Glomerular visceral epithelial cell (primary cell): ENCODE measurements at regions not wholly inside any gene's neighbourhood (a gene's known extent, or its start where the extent isn't known, plus 50 kb on each side); places are given as distances from the start of the nearest gene placed in this dataset.
"Not testable (repeated sequence)": the region's sequence is repeated elsewhere in the genome, so short reads cannot be mapped to it uniquely, and the experiment has no call there.

ENCODE experiments used
- DNase-seq: peaks from one replicate; pipeline ENCODE4 v3.0.0-alpha.2; 2016; ENCODE audit errors: extremely low spot score

DNA sequence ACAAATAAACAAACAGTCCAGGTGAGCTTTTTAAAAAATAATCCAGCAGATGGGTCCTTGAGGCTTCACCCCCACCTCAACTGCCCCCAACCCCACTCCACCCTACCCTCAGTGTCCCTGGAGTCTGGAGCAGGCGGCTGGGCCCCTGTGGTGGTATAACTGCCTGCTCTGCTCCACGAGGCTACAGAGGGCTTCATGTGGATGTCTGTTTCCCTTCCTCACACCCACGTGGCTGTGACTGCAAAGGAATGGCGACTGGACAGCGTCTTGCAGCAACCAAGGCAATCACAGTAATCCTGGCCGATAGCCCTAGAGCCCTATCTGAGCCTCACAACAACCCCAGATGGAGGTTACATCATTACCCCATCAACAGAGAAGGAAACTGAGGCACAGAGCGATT is 76.5 kb downstream of the SLC2A10 start:
- DNase-seq = no peak

DNA sequence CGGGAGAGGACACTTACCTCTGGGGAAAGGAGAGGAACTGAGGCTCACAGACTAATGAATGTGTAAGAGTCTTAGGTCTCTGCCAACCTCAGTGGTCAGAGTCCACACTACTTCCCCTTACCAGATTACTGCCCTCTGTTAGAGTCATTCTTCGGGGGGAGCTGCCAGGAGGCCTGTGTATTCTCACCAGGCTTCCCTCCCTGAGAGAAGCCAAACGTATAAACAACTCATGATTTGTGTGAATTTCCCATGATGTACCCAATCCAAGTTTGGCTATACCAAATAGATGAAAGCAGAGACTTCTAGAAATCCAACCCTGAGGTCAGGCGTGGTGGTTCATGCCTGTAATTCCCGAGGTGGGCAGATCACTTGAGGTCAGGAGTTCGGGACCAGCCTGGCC is 77.1 kb downstream of the SLC2A10 start:
- no peak for DNase-seq

DNA sequence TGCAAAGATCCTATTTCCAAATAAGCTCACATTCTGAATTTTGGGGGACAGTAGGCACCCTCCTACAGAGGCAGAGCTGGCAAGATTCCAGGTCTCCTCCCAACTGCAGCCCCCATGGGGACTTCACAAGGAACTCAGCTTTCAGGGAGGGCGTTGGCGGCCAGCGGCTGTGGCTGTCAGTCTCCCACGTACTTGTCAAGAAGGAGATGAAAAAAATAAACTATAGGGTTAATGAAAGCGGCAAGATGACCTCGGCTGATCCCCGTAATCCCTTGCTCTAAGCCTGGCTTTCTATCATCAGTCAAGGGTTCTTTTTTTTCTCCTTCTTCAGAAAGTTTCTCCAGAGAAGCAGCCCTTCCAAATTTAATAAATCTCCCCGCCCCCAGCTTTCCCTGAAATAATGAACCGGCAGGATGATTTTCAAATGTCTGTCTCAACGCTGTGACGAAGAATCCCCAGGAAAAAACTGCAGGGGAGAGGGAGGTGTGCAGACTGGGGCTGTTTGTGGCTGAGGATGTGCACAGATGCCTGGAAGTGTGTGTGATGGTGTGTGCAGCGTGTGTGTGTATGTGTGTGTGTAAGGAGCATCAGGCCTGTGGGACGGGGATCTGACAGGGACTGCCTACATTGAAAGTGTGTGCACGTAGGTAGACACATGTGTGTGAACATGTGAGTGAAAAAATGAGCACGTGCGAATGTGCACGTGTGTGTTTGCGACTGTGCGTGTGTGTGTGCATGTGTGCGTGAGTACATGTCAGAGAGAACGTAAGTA is 78.7 kb downstream of the SLC2A10 start:
- DNase-seq = no peak

DNA sequence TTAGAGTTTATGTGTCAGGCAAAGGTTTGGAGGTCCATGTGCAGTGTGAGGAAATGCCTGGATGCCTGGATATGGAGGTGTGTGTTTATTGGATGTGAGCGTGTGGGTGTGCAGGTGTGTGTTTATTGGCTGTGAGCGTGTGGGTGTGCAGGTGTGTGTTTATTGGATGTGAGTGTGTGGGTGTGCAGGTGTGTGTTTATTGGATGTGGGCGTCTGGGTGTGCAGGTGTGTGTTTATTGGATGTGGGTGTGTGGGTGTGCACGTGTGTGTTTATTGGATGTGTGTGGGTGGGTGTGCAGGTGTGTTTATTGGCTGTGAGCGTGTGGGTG is 79.3 kb downstream of the SLC2A10 start:
- not testable (repeated sequence) for DNase-seq

DNA sequence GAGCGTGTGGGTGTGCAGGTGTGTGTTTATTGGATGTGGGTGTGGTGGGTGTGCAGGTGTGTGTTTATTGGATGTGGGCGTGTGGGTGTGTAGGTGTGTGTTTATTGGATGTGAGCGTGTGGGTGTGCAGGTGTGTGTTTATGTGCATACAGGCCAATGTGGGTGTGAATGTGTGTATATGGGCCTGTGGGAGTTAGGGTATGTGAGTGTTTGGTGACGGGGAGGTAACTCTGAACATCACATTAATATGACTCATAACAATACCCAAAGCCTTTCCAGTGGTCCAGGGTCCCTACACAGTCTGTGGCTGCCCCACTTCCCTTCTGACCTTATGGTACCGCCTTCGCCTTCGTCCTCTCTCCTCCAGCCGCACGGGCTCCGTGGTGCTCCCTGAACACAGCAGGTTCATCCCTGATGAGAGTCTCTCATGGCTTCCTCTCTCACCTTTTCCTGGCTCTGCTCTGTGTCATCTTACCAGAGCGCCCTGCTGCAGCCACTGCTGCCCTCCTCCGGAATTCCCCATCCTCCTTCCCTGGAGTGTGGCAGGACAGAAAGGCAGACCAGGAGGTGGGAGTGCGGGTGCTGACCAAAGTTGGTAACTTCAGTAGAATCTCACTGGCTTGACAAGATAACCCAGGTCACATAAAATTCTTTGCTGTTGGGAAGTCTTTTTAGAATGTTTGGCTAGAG is 80.0 kb downstream of the SLC2A10 start:
- DNase-seq = no peak

DNA sequence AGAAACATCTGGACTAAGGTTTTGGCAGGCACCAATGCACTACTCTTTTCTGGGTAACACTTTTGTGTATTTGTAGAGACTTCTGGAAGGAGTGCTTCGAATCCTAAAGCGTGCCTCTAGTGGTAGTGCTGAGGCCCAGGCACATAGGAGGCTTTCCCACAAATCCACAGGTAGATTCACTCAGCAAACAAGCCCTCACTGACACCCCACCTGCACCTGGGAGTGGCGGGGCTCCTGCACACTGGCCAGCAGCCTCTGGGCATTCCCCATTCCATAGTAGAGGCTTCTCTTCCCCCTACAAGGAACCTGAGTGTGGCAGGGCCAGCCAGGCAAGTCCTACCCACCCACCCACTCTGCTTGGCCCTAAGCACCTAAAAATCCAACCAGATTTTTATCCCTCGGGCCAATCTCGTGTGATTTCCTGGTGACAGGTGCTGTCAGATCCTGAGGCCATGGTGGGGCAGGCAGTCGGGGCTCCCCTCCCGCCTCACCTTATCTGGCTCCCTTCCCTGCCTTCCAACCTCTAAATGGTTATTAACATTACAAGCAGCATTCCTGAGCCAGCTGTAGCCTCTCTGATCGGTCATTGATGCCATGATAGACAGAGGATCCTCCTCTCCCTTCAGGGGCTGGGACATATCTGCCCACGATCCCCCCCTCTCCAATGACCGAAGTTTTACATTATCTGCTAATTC is 82.4 kb downstream of the SLC2A10 start:
- DNase-seq = no peak

DNA sequence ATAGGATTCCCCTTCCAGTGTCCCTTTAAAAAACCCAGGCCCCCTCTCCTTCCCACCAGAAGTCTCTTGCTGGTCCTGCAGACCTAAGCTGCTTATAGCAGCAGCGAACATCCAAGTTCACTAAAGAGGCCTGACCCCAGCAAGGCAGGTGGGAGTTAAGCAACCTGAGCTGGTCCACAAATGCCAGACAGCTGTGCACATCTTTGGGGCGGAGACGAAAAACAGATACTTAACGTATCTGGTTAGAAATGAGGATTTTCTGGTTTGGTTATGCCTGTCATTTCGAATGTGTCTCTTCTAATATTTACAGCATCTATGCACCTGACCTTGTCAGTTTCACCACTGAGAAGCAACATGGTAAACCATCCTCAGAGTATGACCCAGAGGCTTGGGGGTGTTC is 87.8 kb downstream of the SLC2A10 start:
- no peak for DNase-seq

DNA sequence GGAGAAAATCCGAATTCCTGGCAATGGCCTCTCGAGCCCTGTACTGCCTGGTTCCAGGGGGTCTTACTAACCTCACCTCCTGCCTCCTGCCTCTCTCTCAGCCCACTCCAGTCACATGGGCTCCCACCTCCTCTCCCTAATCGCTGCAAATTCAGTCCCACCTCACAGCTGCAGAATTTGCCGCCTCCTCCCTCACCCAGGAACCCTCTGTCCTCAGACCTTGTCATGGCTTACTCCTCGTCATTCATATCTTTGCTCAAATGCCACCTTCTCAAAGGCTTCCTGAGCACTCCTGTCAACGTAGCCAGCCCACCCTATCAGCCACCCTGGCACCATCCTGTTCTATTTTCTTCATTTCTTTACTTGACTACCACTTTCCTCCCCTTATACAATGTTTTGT is 89.0 kb downstream of the SLC2A10 start:
- DNase-seq = no peak

DNA sequence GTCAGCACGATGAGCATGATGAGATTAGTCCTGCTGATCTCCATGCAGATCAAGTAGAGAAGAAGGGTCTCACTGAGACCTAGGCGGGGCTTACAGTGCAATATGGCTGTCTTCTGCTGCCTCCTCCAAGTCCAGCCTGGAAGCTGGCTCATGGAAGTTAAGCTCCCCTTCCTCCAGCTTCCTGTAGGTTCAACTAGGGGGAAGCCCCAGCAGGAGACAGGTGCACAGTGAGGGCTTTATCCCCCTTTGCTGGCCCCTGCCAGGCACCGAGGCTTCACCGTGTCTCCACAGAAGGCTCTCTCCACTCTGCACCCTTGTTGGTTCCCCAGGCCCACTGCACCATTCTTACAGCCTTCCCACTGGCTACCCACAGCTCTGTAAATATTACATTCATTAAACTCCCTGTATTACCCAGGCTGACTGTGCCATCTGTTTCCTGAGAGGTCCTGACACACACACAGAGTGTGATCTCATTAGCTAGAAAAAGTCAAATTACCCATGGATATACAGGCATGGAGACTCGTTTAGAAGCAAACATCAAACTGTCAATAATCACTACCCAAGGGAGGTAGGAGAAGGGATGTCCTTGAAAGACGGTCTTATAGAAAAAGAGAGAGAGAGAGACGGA is 90.4 kb downstream of the SLC2A10 start:
- no peak for DNase-seq

DNA sequence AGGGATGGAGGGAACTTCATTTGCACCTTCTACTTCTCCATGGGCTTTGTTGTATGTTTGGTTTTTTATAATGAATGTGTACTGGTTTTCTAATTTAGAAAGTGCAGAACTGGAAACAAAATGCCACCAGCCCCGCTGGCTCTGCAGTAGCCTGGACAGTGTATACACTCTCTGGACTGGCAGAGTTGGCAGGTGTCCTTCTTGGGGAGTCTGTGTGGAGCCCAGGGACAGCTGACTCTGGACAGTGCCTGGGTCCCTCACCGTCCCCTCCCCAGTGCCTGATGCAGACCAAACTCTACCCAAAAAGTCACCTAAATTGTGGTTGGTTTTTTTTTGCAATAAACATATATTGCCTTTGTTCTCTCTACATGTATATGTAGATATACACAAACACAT is 91.0 kb downstream of the SLC2A10 start:
- DNase-seq = no peak

DNA sequence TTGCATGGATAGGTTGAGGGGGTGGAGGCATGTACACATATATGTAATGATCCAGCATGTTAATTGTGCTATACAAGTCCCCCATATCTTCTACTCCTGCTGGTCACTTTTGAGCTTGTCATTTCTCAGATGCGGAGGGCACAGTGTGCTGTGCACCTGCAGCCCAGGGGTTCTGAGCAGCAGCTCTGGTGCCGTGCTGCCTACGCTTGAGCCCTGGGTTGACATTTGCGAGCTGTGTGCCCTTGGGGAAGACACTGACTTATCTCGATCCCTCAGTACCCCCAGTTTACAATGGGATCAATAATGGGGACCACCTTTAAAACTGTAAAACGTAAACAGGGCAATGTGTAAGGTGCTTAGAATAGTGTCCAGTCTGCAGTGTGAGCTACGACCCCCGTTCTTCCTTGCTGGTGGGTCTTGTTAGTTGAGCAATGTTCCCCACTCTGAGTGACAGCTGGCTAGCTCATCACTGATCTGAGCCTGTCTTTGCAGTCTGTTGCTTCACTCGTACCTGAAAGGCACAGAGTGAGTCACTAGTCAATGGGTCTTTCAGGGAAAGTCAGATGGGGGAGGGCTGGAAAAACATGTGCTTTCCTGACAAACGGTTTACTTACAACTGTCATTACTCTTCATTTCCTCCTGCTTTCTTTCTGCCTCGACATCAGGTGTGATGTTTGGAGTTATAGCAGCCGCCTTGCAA is 91.7 kb downstream of the SLC2A10 start:
- no peak for DNase-seq

DNA sequence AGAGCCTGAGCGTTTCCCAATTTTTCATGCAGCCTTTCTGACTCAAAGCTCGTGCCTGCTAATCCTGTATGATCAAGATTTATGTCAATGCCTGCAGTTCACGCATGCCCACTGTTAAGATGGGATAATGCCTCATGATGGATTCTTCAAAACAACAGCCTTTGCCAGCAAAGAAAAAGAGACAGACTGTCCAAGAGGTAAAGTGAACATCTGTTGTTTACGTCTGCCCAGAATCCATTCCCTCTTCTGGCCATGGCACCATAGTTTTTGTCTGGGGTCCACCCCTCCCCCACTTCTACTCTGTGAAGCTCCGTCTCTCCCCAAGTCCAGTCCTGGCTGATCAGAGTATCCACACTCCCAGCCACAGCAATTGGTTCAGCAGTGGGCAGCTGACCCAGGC is 91.9 kb upstream of the EYA2 start:
- DNase-seq = no peak

DNA sequence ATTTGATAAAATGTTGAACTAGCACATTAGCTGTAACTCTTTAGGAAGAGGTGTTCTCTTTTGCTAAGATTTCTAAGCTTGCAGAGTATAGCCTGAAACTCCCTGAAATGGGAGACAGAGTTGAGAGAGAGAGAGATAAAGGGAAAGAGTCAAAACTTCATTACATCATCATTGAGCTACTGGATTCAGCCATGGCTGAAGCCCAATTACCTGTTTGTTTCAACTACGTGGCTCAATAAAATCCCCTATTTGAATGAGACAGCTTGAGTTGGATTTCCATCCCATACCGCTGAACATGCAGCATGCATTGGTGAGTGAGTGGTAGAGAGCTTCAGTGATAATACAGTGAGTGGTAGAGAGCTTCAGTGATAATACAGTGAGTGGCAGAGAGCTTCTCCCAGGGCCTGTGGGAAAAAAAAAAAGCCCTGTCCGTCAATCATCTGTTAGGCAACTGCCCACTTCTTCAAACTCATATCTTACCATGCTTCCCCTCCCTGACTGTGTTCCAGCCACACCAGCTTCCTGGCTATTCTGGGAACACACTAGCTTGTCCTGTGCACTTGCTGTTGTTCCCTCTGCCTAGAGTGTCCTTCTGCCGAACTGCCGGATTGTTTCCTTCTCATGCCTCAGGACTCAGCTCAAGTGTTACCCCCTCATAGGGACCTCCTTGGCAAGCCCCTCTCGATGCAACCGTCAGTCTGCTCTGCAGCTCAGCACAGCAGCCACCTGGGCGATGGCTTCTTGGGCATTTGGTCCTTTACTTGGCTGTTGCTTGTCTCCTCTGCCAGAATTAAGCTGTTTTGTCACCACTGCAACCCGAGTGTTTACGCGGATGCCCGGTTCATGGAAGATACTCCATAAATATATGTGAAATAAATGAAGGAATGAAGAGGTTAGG is 91.3 kb upstream of the EYA2 start:
- DNase-seq = no peak

DNA sequence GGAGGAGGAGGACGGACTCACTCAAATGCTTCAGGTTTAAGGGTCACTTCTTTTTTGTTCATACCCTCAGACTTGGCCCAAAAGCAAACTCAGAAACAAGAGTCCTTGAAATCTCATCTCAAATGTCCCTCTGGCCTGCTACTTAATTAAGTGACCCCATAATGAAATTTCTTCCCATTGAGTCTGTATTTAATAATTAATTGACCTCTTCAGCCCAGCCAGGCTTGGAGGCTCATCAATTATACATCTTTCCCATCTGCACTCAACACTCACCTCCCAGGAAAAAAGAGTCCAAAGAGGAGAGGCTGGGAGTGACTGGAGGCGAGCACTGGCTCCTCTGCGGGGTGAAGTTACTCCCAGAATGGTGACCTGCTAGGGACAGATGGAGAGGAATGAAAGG is 90.5 kb upstream of the EYA2 start:
- DNase-seq = no peak

DNA sequence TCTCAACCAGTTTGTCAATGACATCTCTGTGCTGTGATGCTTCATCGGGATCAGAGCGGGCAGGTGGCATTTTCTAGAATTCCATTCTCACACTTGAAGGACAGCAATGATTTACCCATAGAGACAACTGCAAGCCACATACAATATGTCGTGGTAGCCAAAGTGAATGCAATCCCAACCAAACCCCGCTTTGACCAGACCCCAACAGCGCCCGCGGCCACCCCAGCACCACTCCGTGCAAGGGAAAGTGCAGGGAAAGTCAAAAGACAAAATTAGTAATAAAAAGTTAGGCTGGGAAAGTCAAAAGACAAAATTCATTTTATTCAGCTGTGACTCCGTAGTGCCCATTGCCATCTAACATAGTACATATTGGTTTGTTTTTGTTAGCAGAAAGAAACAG is 88.8 kb upstream of the EYA2 start:
- no peak for DNase-seq

DNA sequence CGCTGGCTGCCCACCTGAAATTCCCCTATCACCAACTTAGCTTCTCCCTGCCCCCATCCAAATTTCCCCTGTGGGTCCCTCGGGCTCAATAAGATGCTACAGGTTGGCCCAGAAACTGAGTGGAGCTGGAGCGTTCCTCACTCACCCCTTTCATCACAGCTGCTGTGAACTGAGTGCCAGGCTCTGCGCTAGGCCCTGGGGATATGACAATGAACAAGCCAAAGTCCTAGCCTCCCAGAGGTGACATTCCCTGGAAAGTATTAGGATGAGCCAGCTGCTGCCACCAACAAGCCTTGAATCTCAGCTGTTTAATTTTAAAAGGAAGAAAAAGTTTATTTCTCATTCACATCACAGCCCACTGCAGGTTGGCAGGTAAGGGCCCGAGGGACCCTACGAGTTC is 86.6 kb upstream of the EYA2 start:
- no peak for DNase-seq

DNA sequence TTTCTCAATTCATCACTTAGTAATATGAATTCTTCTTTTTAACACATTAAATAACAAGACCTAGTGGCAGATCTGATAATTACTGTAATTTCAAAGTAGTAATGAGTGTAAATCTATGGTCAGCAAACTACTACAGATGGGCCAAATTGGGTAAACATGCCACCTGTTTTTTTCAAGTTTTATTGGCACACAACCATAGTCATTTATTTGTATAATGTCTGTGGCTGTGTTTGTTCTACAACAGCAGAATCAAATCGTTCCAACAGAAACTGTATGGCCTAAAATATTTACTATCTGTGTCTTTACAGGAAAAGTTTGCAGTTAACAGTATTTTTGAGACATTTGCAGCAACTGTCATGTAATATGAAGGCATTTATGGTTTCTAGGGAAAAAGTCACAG is 86.1 kb upstream of the EYA2 start:
- no peak for DNase-seq

DNA sequence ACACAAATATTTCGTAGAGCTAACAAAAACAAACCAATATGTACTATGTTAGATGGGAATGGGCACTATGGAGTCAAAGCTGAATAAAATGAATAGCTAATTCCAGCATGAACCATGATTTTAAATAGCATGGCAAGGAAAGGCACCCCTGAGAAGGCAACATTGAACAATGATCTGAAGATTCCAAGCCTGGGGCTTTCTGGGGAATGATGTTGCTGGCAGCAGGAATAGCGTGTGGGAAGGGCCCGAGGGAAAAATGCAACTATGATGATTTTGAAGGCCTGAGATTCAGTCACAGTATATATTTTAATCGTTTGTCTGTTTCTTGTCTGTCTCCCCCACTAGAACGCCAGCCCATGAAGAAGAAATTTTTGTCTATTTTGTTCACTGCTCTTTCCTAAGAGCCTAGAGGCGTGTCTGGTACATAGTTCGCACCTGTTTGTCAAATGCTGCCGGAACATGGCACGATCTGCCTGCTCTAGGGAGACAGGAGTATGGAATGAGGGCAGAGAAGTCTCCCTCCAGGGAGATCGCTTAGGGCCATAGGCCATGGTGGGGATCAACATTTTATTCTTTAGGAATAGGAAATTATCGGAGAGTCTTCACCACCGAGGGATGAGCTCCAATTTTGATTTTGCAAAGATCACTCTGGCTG is 84.8 kb upstream of the EYA2 start:
- no peak for DNase-seq

DNA sequence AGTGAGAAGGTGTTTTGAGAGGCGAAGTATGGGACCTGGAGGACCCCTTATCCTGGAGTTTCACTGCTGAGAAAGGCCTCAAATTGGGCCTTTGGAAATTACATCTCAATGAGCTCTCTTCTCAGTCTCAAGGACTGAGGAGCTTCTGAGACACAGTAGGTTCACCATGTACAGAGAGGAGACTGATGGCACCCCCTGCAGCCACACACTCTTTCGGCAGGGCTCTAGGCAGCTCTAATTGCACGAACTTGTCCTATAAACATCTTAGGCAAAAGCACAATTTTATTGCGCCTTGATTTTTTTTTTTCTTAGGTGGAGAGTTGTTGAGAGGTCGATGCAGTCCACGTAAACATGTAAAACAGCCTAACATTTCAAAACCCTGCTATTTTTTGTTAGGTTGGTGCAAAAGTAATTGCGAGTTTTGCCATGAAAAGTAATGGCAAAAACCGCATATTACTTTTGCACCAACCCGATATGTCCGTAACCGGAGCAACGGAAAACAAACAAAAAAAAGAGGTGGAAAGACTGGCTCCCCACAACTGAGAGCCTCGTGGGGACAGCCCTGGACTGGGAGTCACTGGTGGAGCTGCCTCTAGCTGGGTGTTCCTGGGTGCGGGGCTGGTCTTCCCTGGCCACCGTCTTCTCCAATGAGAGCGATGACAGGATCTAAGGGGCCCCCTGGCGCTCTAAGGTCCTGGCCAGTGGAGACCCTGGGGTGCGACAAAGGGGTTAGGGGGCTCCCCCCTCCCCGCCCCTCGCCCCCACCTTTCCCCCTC is 84.0 kb upstream of the EYA2 start:
- no peak for DNase-seq
